ENCODE measurements at regions not wholly inside any gene's neighbourhood (a gene's known extent, or its start where the extent isn't known, plus 50 kb on each side); places are given as distances from the start of the nearest gene placed in this dataset.

DNA sequence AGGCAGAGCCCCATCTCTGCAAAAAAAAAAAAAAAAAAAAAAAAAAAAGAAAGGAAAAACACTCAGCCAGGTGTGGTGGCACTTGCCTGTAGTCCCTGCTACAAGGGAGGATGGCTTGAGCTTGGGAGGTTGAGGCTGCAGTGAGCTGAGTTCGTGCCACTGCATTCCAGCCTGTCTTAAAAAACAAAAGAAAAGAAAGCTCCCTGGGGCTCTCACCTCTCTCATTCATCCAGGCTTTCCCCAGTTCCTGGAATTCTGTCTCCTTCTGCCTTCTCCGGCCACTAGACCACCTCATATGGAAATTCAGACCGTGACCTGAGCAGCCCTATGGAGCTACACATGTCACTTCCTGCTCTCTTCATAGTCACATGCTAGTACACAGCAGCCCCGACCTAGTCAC lies 101.1 kb upstream of the TAB2 start:
- no peak for DNase-seq (ENCODE audit: low read depth in 2 of 2)

DNA sequence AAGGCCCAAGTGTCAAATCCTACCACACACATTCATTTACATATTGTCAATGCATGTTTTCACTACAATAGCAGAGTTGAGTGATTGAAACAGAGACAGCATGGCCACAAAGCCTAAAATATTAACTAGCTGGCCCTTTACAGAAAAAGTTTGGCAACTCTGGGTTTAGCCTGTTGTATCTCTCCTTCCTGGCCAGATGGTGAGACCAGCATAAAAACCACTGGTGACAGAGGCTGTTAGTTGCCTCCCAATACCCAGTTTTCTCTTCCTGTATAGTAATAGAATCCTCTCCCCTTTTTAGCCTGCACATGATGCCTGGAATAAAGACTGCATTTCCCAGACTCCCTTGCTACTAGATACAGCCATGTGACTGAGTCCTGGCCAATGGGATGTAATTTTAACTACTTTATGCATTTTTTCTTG lies 100.0 kb upstream of the TAB2 start:
- DNase-seq (ENCODE audit: low read depth in 2 of 2): no peak

DNA sequence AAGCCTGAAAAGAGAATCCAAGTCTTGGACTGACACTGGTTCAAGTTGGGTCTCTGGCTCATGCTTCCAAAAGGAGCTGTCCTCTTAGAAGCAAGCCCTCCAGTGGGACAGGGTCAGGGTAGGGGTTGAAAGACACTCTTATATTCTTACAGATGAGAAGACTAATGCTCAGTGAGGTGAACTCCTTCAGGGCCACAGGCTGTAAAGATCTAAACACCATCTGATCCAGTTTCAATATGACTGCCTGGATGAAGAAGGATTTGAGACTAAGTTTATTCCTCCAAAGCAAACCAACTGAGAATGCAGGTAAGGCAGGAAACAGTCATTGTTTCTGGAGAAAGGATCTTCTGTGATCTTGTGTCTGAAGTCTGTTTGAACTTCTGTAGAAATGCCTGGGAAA lies 99.0 kb upstream of the TAB2 start:
- DNase-seq (ENCODE audit: low read depth in 2 of 2): no peak

DNA sequence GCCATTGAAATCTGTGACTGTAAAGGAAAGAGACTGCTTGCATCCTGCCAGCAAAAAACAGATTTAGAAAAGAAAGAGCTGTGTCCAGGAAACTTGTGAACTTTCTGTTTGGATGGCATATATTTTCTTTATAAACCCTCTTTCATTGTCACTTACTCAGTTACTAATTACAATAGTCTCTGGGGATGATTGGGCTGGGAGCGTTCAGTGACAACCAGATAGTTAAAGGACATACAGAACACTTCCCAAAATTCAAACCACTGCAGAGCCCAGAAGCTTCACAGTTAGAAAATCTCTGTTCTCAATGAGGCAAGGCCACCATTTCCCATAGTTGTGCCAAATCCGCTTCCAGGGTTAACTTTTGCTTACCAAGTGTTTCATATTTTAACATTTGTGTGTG lies 98.6 kb upstream of the TAB2 start:
- DNase-seq (ENCODE audit: low read depth in 2 of 2): no peak

DNA sequence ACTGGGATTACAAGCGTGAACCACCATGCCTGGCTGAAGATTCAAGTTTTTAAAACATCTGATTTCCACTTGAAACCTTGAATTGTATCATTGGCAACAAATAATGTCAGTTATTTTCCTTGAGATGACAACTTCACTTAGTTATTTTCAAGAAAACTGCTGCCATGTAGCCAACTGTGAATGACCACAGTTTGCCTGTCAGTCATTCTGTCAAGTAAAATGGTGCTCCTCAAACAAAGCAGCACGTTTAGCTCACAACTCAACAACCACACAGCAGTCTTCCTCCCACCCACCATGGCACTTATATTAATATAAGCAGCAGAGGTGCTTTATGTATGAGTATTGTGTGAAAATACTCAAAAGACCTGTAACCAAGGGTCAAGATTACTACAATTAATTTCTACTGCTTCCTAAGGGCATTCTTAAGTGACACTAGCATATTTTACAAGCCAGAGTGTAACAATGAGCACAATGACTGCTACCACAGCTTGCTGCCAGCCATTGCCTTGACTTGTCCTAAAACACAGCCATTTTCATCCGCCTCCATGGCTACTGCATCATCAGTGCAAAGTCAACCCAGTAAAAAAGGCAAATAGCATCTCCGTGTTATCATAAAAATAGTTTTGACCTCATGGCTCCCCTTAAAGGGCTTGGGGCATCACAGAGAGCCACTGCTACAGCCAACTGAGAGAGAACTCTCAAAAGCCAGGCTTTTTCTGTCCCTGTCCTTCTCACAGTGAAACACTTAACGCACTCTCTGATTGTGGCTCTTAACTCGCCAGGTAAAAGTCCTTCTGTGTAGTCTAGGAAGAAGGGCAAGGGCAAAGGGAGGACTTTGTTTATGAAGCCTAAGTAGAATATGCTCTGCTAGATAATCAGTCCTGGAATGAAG lies 96.4 kb upstream of the TAB2 start:
- no peak for DNase-seq (ENCODE audit: low read depth in 2 of 2)

DNA sequence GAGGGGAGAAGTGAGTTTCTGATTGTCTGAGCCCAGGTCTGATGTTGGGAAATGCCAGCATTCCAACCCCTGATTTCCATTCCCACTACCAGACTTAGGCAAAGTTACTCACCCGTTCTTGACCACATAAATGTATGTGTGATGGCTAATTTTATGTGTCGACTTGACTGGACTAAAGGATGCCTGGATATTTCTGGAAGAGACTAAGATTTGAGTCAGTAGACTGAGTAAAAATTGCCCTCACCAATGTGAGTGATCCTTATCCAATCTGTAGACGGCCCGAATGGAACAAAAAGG lies 95.8 kb upstream of the TAB2 start:
- no peak for DNase-seq (ENCODE audit: low read depth in 2 of 2)

DNA sequence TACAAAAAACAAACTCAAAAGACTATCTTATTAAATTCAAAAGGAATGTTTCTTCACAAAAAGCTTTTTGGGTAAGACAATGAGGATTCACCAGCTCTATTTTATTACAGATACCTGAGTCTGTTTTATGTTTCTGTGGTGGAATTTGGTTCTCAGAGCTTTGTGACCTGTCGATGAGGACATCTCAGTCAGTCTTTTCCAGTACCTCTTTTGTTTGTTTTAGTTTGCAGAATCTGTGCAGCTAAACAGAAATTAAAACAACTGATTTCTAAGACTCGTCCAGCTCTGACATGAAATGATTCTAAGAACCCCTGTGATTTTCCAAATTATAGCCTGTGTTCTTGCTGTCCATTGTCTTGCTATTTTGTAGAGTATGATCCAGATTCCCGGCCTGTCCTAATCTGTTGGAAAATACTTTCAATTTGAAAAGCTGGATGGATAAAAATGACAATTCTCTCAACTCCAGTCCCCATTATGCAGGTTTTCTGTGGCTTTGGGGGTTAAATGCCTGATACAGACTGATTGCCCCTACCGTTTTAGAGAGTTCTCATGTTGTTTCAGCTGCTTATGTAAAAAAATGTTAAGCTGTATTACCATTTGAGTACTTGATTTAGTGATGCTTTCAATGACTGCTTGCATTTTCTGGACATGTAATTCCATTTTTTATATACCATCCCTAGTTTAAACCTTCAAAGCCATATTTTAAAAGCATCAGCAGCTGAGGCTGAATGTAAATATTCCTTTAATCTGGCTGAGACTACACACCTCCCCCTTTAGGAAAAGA lies 94.2 kb upstream of the TAB2 start:
- no peak for DNase-seq (ENCODE audit: low read depth in 2 of 2)

DNA sequence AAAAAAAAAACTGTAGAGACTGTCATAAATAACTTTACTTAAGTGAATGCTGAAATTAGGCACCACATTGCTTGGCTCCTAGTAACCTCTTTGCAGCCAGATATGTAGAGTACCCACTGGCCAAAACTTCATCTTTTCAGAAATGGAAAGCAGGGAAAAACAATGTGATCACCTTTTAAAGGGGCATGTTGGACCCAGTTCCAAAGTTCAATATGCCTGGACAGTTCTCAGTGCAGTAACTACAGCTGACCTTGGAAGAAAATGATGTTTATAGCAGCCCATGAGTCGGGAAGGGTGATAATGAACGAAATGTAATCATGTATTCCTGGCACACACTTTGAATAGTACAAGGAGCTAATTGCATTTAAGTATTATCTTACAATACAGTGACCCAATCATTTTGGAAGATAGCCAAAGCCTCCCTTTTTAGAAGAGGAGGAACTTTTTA lies 93.6 kb upstream of the TAB2 start:
- no peak for DNase-seq (ENCODE audit: low read depth in 2 of 2)

DNA sequence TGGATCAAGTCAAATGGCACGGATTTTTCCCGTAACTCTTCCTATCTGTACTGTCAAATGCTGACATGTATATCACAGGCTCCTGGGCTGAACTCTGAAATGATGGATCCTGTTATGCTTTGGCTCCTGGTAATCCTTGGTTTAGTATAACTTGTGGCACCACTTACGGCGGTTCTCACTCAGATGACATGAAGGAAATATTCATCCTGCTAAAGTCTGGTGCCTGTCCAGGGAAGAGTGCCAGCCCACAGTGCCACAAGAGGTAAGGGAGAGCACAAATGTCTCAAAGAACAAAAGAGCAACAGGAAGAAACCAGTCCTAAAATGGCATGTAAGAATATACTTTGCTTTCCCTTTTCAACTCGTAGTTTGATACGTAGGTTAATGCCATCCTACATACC lies 93.1 kb upstream of the TAB2 start:
- no peak for DNase-seq (ENCODE audit: low read depth in 2 of 2)

DNA sequence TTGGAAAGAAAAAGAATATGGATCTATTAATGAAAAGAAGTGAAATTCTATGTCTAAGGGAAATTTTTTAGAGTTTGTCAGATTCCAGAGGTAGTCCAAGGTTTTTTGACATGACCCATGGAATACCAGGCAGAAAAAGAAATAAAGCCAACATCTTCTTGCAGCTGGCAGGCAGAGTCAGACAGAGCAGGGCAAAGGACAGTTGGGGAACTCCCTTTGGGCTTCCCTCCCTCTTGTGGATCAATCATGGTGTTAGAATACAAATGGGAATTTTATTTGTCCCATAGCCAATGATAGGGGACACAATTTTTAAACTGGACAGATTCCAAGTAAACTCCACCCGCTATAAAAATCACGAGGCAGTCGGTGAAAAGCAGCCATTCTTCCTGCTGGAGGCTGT lies 92.1 kb upstream of the TAB2 start:
- no peak for DNase-seq (ENCODE audit: low read depth in 2 of 2)

DNA sequence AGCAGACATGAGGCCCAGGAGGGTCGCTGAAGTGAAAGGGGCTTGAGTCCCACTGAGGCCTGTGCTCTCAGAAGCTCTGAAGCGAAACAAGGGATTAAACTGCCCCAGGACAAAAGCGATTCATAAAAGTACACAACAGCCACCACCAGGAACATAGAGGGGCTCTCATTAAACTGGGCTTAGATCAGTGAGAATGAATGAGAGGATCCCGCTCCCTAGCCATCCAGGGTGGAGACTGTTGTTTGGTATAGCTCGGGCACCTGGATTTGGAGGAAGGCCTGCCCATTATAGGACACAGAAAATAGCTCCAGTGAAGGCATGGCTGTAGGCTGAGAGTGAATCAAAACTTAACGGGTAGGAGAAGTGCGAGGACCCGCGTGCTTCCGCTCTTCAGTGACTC lies 91.6 kb upstream of the TAB2 start:
- no peak for DNase-seq (ENCODE audit: low read depth in 2 of 2)

DNA sequence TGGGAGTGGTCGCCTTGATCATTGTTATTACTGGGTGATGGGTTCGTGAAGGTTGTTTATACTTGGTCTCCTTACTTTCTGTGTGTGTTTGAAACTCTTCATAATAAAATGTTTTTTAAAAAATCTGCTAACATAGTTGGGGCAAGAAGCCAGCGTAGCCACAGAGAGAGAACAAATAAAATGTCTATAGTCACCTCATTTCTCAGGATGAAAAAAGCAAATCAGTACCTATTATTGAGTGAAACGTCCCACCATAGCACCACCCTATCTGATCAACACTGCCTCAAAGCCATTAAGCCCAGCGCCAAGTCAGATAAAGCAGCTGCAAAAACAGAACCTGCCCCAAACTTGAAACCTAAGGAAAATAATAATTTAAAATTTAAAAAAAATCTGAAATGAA lies 89.7 kb upstream of the TAB2 start:
- DNase-seq (ENCODE audit: low read depth in 2 of 2): no peak

DNA sequence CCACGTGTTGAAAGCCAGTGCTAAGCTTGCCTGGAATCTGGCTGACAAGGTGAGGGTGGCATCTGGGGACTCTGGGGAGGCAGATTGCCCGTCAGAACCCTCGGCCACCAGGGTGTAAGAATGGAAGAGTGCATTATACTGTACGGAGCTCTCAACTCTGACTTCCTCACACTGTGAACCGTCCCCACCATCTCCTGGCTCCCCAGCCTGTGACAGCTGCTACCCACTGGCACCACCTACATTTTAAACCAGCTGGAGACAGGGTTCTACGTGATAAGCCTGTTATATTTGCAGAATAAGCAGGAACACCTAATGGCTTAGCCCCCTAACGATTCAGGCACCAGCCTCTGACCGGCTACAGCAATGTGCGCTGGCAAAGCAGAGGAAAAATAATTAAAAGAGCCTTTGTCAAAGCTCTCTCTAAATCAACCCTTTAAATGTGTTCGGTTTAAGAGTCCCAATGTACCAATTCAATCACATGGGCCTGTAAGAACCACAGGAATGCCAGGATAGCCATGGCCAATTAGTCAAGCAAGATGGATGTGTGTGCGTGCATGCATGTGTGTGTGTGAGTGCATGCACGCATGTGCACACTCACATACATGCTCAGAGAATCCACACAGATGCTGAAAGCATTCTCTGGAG lies 89.1 kb upstream of the TAB2 start:
- no peak for DNase-seq (ENCODE audit: low read depth in 2 of 2)

DNA sequence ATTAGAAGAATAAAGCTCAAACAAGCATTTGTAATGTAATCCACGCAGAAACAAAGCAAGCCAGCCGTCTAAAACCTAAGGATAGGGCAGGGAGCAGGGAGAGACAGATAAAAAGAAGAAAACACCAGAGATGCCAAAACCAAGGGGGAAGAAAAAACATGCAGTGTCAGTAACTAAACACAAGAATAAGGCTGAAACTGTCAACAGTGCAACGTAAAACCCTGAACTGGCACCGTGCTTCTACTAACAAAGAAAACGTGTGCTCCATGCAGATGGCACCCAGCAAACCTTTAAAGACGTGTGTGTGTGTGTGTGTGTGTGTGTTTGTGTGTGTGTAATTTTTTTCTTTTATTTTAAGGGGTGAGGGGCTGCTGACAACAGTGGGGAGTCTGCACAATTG lies 88.4 kb upstream of the TAB2 start:
- no peak for DNase-seq (ENCODE audit: low read depth in 2 of 2)

DNA sequence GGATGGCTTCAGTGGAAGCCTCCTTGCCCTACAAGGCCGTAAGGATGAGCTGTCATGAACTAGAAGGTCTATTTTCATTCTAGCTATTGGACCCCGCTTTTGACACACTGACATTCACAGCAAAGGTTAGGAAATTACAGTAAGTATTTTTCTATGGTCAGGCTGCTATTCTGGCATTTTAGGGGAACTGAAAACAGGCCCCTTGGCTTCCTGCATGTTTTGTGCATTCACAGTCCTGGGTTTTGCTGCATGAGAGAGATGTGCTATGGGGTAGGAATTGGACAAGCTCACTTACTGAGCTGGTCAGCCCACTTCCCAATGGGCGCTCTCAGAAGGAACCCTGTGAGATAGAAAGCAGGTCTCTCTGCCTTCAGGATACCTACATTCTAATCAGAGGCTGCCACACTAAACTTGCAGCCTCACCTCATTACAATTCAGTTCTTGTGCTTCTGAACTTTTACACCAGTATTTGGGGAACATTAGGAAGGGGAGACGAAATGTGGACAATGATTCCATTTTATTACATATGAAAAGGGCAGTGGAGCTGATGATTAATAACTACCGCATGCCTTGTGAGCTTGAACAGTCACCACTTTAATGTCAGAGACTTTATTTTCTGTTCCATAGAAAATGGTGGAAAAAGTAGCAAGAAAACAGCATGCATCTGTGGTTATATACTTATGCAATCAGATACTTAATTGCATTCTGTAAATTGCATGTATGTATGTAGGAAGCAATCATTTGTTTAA lies 86.6 kb upstream of the TAB2 start:
- no peak for DNase-seq (ENCODE audit: low read depth in 2 of 2)

DNA sequence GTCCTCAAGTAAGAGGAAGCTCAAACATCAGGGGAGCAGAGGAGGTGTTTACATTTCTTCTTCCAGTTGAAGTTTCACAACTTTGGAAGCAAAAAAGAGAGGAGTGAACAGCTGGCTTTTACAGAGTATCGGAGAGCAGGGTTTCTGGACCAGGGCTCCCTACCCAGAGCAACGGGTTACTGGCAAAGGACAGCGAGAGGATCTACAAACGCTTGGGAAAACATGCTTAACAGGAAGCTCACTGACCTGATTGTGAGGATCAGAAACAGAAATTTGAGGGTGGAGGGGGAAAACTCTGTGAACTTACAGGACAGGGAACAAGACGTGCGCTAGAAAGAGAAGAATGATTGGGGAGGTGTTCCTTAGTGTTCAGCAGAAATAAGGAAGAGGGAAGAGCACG lies 85.7 kb upstream of the TAB2 start:
- DNase-seq (ENCODE audit: low read depth in 2 of 2): no peak

DNA sequence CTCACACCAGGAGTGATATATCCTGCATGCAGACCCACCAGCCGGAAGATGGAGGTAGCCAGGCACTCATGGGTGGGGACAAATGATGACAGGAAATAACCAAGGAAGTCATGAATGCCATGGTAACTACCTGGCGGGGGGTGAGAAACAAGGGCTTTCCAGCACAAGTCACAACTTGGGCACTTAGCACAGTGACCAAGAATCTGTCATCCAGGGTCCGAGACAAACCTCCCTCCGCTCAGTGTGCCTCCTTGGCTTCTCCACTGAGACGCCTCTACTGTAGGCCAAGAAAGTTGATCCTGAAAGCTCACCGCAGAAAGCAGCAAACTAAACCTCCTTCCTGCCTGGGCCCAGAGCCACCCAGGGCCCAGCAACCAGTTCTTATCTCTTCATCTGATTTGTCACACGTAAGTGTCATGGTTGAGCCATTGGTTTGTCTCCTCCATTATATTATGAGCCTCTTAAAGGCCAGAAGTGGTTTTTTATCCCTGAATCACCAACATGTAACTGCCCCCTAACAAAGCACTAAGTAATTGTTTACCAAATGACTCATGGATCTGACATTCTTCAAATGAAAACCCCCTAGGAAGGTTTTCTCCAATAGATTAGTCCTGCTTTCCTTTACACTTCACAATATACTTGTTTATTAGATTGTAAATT lies 84.3 kb upstream of the TAB2 start:
- no peak for DNase-seq (ENCODE audit: low read depth in 2 of 2)

DNA sequence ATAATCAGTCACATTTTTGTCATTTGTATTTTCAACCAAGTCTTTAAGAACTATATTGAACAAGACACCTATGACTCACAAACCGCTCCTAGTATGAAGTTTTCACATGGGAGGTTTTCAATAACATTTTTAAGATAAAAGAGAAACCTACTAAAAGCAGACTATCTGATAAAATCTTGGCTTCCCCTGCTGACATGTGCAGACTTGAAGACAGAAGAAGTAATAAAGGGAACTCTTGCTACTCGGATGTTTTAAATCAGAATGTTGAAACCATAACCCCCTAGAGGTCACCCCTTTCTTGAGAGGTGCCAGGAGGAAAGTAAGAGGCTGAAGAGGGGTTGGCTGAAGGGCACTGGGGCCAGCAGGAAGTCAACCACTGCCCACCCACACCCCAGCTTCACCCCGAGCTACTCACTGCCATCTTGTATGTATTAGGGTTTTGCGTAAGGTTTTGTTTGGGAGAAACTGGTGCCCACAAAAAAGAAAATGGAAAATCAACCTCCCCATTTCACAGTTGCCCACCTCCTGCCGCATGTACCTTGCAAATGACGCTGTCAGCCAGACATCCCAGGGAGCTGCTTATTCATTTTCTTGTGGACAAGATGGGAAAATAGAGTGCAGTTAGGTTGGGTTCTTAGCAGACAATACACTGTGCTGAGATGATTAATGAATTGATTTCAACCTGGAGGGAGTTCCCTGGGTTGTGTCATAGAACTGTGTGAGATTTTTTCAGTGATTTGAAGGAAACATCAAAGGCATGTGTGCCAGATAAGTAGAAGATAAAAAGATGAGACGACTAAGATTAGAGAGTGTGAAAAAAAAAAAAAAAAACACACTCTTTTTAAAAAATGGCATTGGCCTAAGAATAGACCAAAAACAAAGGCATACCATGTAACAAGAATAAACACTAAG lies 83.2 kb upstream of the TAB2 start:
- DNase-seq (ENCODE audit: low read depth in 2 of 2): no peak

DNA sequence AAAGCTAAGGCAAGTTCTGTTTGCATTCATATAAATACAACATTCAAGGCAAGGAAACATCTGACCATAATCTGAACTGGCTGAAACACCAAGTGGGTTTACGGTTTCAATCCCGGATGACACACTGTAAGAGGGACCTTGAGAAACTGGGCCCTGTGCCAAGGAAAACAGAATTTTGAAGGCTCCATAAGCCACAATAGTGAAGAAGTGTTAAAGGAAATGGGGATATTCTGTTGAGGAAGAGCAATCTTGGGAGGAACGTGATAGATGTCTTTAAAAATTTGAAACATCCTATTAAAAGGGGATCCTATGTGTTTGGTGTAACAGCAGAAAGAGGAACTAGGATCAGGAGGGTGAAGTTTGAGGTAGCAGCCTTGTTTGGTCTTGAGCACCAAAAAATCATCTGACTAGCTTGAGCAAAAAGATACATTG lies 82.4 kb upstream of the TAB2 start:
- no peak for DNase-seq (ENCODE audit: low read depth in 2 of 2)

DNA sequence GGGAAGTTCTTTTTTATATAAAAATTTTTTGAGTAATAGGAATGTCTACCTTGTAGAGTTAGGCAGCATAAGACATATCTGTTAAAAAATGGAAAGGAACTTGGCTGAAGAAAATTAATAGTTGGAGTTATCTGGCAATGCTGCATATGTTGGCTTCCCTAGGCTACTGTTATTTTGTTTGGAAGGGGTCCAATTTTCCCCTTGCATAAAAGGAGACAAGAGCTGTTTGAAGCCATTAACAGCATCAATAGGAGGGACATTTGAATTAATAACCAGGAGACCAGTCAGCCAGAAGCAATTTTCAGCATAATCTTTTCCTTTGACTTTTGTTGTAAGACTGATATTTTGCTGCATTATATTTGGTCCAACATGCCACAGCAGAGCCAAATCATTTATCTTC lies 80.9 kb upstream of the TAB2 start:
- DNase-seq (ENCODE audit: low read depth in 2 of 2): no peak

DNA sequence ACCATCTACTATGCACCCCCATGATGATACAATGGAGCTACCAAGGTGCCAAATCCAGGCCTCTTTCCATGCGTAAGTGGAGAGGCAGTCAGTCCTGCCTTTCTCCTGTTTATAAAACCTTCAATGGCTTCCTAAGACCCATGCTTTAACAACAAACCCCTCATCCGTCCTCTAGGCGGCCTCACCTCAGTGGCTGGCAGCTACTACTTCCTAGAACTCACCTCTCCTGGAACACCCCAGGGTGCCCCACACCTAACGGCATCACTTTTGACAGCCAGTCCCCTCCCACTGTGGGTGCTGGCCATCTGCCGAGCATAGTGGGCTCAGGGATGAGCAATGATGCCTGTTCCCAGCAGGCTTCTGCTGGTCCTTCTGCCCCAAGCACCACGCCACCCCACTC lies 80.0 kb upstream of the TAB2 start:
- DNase-seq (ENCODE audit: low read depth in 2 of 2): no peak

All from stimulated activated CD8-positive, alpha-beta memory T cell treated with anti-CD3 and anti-CD28 coated beads, Interleukin-15, amount 100 ng/mL, for 4 hours (primary cell).